K562 (cell line): ENCODE measurements at regions not wholly inside any gene's neighbourhood (a gene's known extent, or its start where the extent isn't known, plus 50 kb on each side); places are given as distances from the start of the nearest gene placed in this dataset.

Experiments used
- ATAC-seq: fragments of 200-7000 bp; cut with Tn5 transposase; 3 replicates; pipeline ENCODE4 v1.9.1; 2020; ENCODE audit warnings: moderate library complexity
- BruUV-seq: library from RNA; stranded (reverse); fragments of 400-500 nt; replicated peaks from 2 replicates; lab custom pipeline; 2021; lab: Mats Ljungman, UMichigan
- CTCF ChIA-PET: fragments of 300-600 bp; formaldehyde crosslinking; extraction: SDS; loops from one replicate; lab custom pipeline; 2021; ENCODE audit warnings: low intra/inter-chr PET ratio; lab: Yijun Ruan, JAX
- POLR2A ChIA-PET: fragments of 300-600, 350-650 bp; sonication (Branson Sonifier 250); formaldehyde crosslinking; extraction: SDS; loops from one replicate; lab custom pipeline; 2021; ENCODE audit warnings: antibody characterized with exemption, inconsistent platforms; lab: Yijun Ruan, JAX
- DNase-seq, 4 experiments: peaks; one replicate each; pipeline versions ENCODE4 v3.0.0 to v3.0.0-alpha.2; 2011 to 2018; ENCODE audit warnings: low spot score in 3 of 4, mixed read lengths in 3 of 4; ENCODE audit errors: extremely low read depth in 1 of 4
- FAIRE-seq: peaks from 2 replicates; lab custom pipeline; 2011; peaks lifted over from hg19 to GRCh38; lab: Jason Lieb, UNC
- H2AFZ ChIP-seq: 2 replicates; pipeline ENCODE4 v1.6.0; 2011; ENCODE audit warnings: low read depth, low read length, control low read depth, inconsistent platforms
- H3K27ac ChIP-seq: fragments of 200-600 bp; 3 replicates; pipeline ENCODE4 v1.8.0; 2011; ENCODE audit warnings: low read depth, mild to moderate bottlenecking, control low read depth, inconsistent platforms, low read length, moderate library complexity, mixed read lengths; ENCODE audit errors: extremely low read depth
- H3K27me3 ChIP-seq, 2 experiments: fragments of 300-600 bp in 1 of 2; 2 replicates in 1 of 2; 3 replicates in 1 of 2; pipeline versions ENCODE4 v1.6.0 to v1.8.0; 2011; ENCODE audit warnings: inconsistent platforms in 2 of 2, low read length in 2 of 2, mild to moderate bottlenecking in 1 of 2, mixed read lengths in 1 of 2, moderate library complexity in 1 of 2; ENCODE audit not compliant: control insufficient read depth in 2 of 2, insufficient read depth in 2 of 2
- H3K36me3 ChIP-seq: fragments of 300-600 bp; 3 replicates; pipeline ENCODE4 v1.8.0; 2011; ENCODE audit warnings: mild to moderate bottlenecking, low read length, inconsistent platforms; ENCODE audit not compliant: control insufficient read depth, insufficient read depth
- H3K4me1 ChIP-seq, 2 experiments: fragments of 200-600 bp in 1 of 2; replicated peaks in 1 of 2; 2 replicates in 1 of 2; 3 replicates in 1 of 2; pipeline versions ENCODE4 v1.5.1 to v1.8.0; 2011; ENCODE audit warnings: inconsistent platforms in 2 of 2, low read length in 2 of 2, mild to moderate bottlenecking in 1 of 2, mixed read lengths in 1 of 2, moderate library complexity in 1 of 2; ENCODE audit not compliant: control insufficient read depth in 2 of 2, insufficient read depth in 2 of 2
- H3K4me2 ChIP-seq: 2 replicates; pipeline ENCODE4 v1.6.1; 2011; ENCODE audit warnings: low read length, control low read depth, inconsistent platforms, mixed read lengths; ENCODE audit not compliant: insufficient read depth
- H3K4me3 ChIP-seq: fragments of 200-600 bp; sonication (generic), shearing (Covaris generic); 2 replicates; pipeline ENCODE4 v1.5.1; 2016; ENCODE audit warnings: control low read depth, inconsistent platforms
- H3K79me2 ChIP-seq: fragments of 200-600 bp; 3 replicates; pipeline ENCODE4 v1.8.0; 2011; ENCODE audit warnings: low read length, inconsistent platforms; ENCODE audit not compliant: control insufficient read depth, insufficient read depth
- H3K9ac ChIP-seq, 2 experiments: 2 replicates each; pipeline versions ENCODE4 v1.6.0 to v1.6.1; 2011; ENCODE audit warnings: low read depth in 2 of 2, low read length in 2 of 2, control low read depth in 1 of 2, inconsistent platforms in 1 of 2, mild to moderate bottlenecking in 1 of 2, mixed read lengths in 1 of 2; ENCODE audit not compliant: insufficient read depth in 1 of 2
- H3K9me1 ChIP-seq: one replicate; pipeline ENCODE4 v1.6.0; 2011; ENCODE audit warnings: inconsistent platforms, mild to moderate bottlenecking, low read length, moderate library complexity; ENCODE audit not compliant: control insufficient read depth, insufficient read depth
- H3K9me3 ChIP-seq: replicated peaks from 2 replicates; pipeline ENCODE4 v1.5.1; 2011; ENCODE audit warnings: low read depth, low read length, inconsistent platforms; ENCODE audit not compliant: control insufficient read depth, insufficient read depth
- H4K20me1 ChIP-seq: replicated peaks from 2 replicates; pipeline ENCODE4 v1.6.1; 2011; ENCODE audit warnings: low read length, inconsistent platforms, mixed read lengths; ENCODE audit not compliant: control insufficient read depth, insufficient read depth
- BRF1 ChIP-seq: IDR thresholded peaks from 3 replicates; pipeline ENCODE4 v1.6.1; 2011; ENCODE audit warnings: borderline replicate concordance, mild to moderate bottlenecking; ENCODE audit not compliant: insufficient read length; ENCODE audit errors: extremely low read depth
- CEBPG ChIP-seq, 3 experiments: fragments of 200-800 bp in 1 of 3; sonication (Bioruptor generic) in 1 of 3; sonication (generic) in 1 of 3; formaldehyde crosslinking in 1 of 3; IDR thresholded peaks in 2 of 3; conservative IDR thresholded peaks in 1 of 3; 2 replicates each; pipeline versions ENCODE4 v1.6.1 to v1.8.0; 2016 to 2022; ENCODE audit warnings: missing compliant biosample characterization in 2 of 3, missing genetic modification characterization in 2 of 3, mild to moderate bottlenecking in 1 of 3, missing genetic modification reagents in 1 of 3
- ELF4 ChIP-seq: fragments of 450-650 bp; formaldehyde crosslinking; IDR thresholded peaks from 2 replicates; pipeline ENCODE4 v1.4.0; 2022; ENCODE audit warnings: missing genetic modification characterization
- FOXM1 ChIP-seq, 2 experiments: fragments of 450-650 bp in 1 of 2; sonication (generic) in 1 of 2; formaldehyde crosslinking in 1 of 2; IDR thresholded peaks; 2 replicates each; pipeline versions ENCODE4 v1.6.1 to v1.9.0; 2017 to 2022; ENCODE audit warnings: low read depth in 2 of 2, mild to moderate bottlenecking in 2 of 2, missing genetic modification reagents in 1 of 2, moderate library complexity in 1 of 2
- FOXP4 ChIP-seq: sonication (generic); formaldehyde crosslinking; IDR thresholded peaks from 2 replicates; pipeline ENCODE4 v1.8.0; 2022; ENCODE audit warnings: mild to moderate bottlenecking, missing genetic modification reagents, borderline replicate concordance
- HBP1 ChIP-seq: fragments of 450-650 bp; formaldehyde crosslinking; IDR thresholded peaks from 2 replicates; pipeline ENCODE4 v1.4.0; 2022; ENCODE audit warnings: missing genetic modification characterization
- MNT ChIP-seq, 2 experiments: fragments of 450-650 bp; conservative IDR thresholded peaks; 2 replicates each; pipeline ENCODE4 v1.6.1; 2017; ENCODE audit warnings: mild to moderate bottlenecking in 2 of 2, moderate library complexity in 2 of 2
- MTA1 ChIP-seq: fragments of 450-650 bp; IDR thresholded peaks from 2 replicates; pipeline ENCODE4 v1.6.1; 2017; ENCODE audit warnings: borderline replicate concordance
- RFX5 ChIP-seq: IDR thresholded peaks from 2 replicates; pipeline ENCODE4 v1.6.1; 2011; ENCODE audit warnings: low read depth, mild to moderate bottlenecking, improper control_type of control experiment, low read length
- ZNF217 ChIP-seq: sonication (generic); formaldehyde crosslinking; IDR thresholded peaks from 2 replicates; pipeline ENCODE4 v1.8.0; 2022; ENCODE audit warnings: mild to moderate bottlenecking, missing genetic modification reagents
- in situ Hi-C: fragments of 300-500 bp; cut with MboI; formaldehyde crosslinking; loops from 4 replicates; pipeline ENCODE4 v1.15.0; 2018; ENCODE audit warnings: inconsistent platforms, mixed read lengths
- intact Hi-C: fragments of 100-400 bp; cut with micrococcal nuclease; formaldehyde crosslinking; loops from 2 replicates; pipeline ENCODE4 v1.14.2; 2022

- no peak for TF ChIP-seq CEBPG (CRISPR knock-in tag; IDR thresholded peaks at IDR 0.05)
- no peak for TF ChIP-seq CEBPG (tag; conservative IDR thresholded peaks at IDR 0.05 in 1 of 2, IDR thresholded peaks at IDR 0.05 in 1 of 2)
- no peak for TF ChIP-seq HBP1 (CRISPR knock-in tag)
- no peak for TF ChIP-seq ELF4 (CRISPR knock-in tag)
- TF ChIP-seq BRF1, result no peak
- TF ChIP-seq MNT (conservative IDR thresholded peaks at IDR 0.05), result no peak
- TF ChIP-seq RFX5, result no peak
These were observed 142.9 kb upstream of the GRAMD2B start (continued) for GRCh38 chr5:126280343-126280742.

GRCh38 chr5:126280846-126281245, 142.4 kb upstream of the GRAMD2B start:
- H3K27me3 ChIP-seq, result no peaks in the 10 kb centered on the region
- DNase-seq (no peak), ATAC-seq (no peak), FAIRE-seq (no peak)
- no peaks in the 10 kb centered on the region for H3K9me1 ChIP-seq
- in situ Hi-C loops (no loop called here), intact Hi-C loops (no loop called here)
- H3K9ac ChIP-seq, result no peak overlapping the region
- ChIA-PET CTCF (no interaction called here), POLR2A (no interaction called here)
- H3K4me3 ChIP-seq, result no peak overlapping the region
- H3K36me3 ChIP-seq, result no peaks in the 10 kb centered on the region
- no peaks in the 10 kb centered on the region for H3K4me1 ChIP-seq
- BruUV-seq, result no TSS peak
- no peak overlapping the region for H3K27ac ChIP-seq
- H3K9me3 ChIP-seq, result no peaks in the 10 kb centered on the region
- H2AFZ ChIP-seq, result no peak overlapping the region
- H3K4me2 ChIP-seq, result no peak overlapping the region
- H4K20me1 ChIP-seq, result no peaks in the 10 kb centered on the region
- no peaks in the 10 kb centered on the region for H3K79me2 ChIP-seq
- TF ChIP-seq MTA1 (no peak), FOXM1 (IDR thresholded peaks at IDR 0.05; ENCODE audit: low read depth) (no peak), FOXM1 (CRISPR knock-in tag; IDR thresholded peaks at IDR 0.05; ENCODE audit: low read depth) (no peak), ZNF217 (CRISPR knock-in tag) (no peak), FOXP4 (CRISPR knock-in tag) (no peak)
